ENCODE measurements at regions not wholly inside any gene's neighbourhood (a gene's known extent, or its start where the extent isn't known, plus 50 kb on each side); places are given as distances from the start of the nearest gene placed in this dataset.

GRCh38 chr16:59586331-59586730, 852.2 kb upstream of the GOT2 start:
- ChIA-PET POLR2A (interaction anchor here (0.7 kb wide), 1 partner anchor 902 kb away, joined by 3 read pairs; the partner anchor contains the start of gene SLC38A7), CTCF (no interaction called here)

GRCh38 chr16:59574296-59574695, 840.2 kb upstream of the GOT2 start:
- POLR2A ChIA-PET, result no interaction called here
- TF ChIP-seq, protein P1, sequence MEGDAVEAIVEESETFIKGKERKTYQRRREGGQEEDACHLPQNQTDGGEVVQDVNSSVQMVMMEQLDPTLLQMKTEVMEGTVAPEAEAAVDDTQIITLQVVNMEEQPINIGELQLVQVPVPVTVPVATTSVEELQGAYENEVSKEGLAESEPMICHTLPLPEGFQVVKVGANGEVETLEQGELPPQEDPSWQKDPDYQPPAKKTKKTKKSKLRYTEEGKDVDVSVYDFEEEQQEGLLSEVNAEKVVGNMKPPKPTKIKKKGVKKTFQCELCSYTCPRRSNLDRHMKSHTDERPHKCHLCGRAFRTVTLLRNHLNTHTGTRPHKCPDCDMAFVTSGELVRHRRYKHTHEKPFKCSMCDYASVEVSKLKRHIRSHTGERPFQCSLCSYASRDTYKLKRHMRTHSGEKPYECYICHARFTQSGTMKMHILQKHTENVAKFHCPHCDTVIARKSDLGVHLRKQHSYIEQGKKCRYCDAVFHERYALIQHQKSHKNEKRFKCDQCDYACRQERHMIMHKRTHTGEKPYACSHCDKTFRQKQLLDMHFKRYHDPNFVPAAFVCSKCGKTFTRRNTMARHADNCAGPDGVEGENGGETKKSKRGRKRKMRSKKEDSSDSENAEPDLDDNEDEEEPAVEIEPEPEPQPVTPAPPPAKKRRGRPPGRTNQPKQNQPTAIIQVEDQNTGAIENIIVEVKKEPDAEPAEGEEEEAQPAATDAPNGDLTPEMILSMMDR (IDR thresholded peaks at IDR 0.05; ENCODE audit: insufficient read depth, low read depth, low read length), result no peak
- Histone ChIP-seq H3K4me3 (ENCODE audit: low read depth, low read length) (no peak overlapping the region), H3K36me3 (ENCODE audit: control insufficient read depth, insufficient read depth, low read length) (no peaks in the 10 kb centered on the region), H3K27me3 (ENCODE audit: control insufficient read depth, insufficient read depth, low read length) (no peaks in the 10 kb centered on the region)
- DNase-seq (ENCODE audit: low read depth), result no peak
- CTCF ChIA-PET, result no interaction called here

More at GRCh38 chr16:59586331-59586730, 852.2 kb upstream of the GOT2 start:
- H3K36me3 ChIP-seq (ENCODE audit: control insufficient read depth, insufficient read depth, low read length), result no peaks in the 10 kb centered on the region
- TF ChIP-seq, protein P1 (IDR thresholded peaks at IDR 0.05; ENCODE audit: insufficient read depth, low read depth, low read length), result no peak
- H3K27me3 ChIP-seq (ENCODE audit: control insufficient read depth, insufficient read depth, low read length), result no peaks in the 10 kb centered on the region
- no peak for DNase-seq (ENCODE audit: low read depth)
- no peak overlapping the region for H3K4me3 ChIP-seq (ENCODE audit: low read depth, low read length)

GRCh38 chr16:59573528-59574271, 839.6 kb upstream of the GOT2 start:
- DNase-seq (ENCODE audit: low read depth), result no peak
- H3K36me3 ChIP-seq (ENCODE audit: control insufficient read depth, insufficient read depth, low read length), result no peaks in the 10 kb centered on the region
- ChIA-PET CTCF (no interaction called here), POLR2A (no interaction called here)
- H3K4me3 ChIP-seq (ENCODE audit: low read depth, low read length), result no peak overlapping the region
- H3K27me3 ChIP-seq (ENCODE audit: control insufficient read depth, insufficient read depth, low read length), result no peaks in the 10 kb centered on the region
- TF ChIP-seq, protein P1 (IDR thresholded peaks at IDR 0.05; ENCODE audit: insufficient read depth, low read depth, low read length), result no peak

DNA sequence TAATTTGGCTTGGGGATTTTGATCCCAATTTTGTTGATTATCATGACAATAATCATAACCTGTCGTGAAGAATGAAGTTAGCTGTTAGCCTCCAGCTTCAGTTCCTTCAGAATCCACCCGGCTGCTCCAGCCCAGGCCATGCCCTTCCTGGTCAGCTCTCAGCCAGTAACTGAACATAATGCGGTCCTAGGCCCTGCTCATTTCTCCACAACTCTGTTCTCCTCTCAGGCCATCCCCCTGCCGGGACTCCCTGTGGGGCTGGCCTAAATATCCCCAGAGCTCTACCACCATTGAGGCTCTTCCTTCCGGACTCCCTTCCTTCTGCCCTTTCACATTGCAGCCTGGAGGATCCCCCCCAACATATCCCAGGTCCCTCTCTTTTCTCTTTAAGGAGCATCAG, 833.4 kb upstream of the GOT2 start:
- Histone ChIP-seq H3K27me3 (ENCODE audit: control insufficient read depth, insufficient read depth, low read length) (no peaks in the 10 kb centered on the region), H3K36me3 (ENCODE audit: control insufficient read depth, insufficient read depth, low read length) (no peaks in the 10 kb centered on the region), H3K4me3 (ENCODE audit: low read depth, low read length) (no peak overlapping the region)
- ChIA-PET CTCF (no interaction called here), POLR2A (no interaction called here)
- DNase-seq (ENCODE audit: low read depth), result no peak
- TF ChIP-seq, protein P1 (IDR thresholded peaks at IDR 0.05; ENCODE audit: insufficient read depth, low read depth, low read length), result no peak

DNA sequence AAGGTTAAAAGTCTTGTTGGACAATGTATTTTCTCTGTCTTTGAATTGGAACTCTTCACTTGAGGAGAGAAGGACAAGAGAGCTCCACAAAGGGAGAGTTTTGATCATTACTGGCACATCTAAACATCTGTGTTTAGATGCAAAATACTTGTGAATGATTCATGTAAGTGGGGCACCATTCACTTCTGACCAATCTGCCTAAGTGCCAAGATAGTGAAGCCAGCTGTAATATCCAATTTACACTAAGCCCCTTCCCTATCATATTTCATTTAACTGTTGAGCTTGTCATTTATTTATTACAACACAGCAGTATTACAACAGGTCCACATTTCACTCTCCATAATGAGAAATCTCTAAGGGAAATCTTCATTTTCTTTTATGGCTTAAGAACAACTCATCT, 832.3 kb upstream of the GOT2 start:
- Histone ChIP-seq H3K36me3 (ENCODE audit: control insufficient read depth, insufficient read depth, low read length) (no peaks in the 10 kb centered on the region), H3K4me3 (ENCODE audit: low read depth, low read length) (no peak overlapping the region), H3K27me3 (ENCODE audit: control insufficient read depth, insufficient read depth, low read length) (no peaks in the 10 kb centered on the region)
- CTCF ChIA-PET, result no interaction called here
- no peak for DNase-seq (ENCODE audit: low read depth)
- POLR2A ChIA-PET, result no interaction called here
- TF ChIP-seq, protein P1 (IDR thresholded peaks at IDR 0.05; ENCODE audit: insufficient read depth, low read depth, low read length), result no peak

All from BJ (cell line).